ENCODE measurements at regions not wholly inside any gene's neighbourhood (a gene's known extent, or its start where the extent isn't known, plus 50 kb on each side); places are given as distances from the start of the nearest gene placed in this dataset.
A peak's percentile ranks its signal among the peaks of the same experiment; 100 is the strongest.

GRCh38 chr1:83075107-83075506, 923.8 kb downstream of the TTLL7 start:
- H3K4me1 ChIP-seq, result no peaks in the 10 kb centered on the region
- H3K27me3 ChIP-seq, result no peaks in the 10 kb centered on the region
- DNase-seq, result no peak
- H3K27ac ChIP-seq, result no peak overlapping the region
- TF ChIP-seq CTCF (IDR thresholded peaks at IDR 0.05) (no peak), POLR2A (IDR thresholded peaks at IDR 0.05) (no peak)
- 75% methylated on average over 1 of the region's 1 CpG for WGBS (ENCODE audit: insufficient coverage, low coverage, low lambda C conversion rate, missing lambda C conversion rate)
- H3K9me3 ChIP-seq, result no peaks in the 10 kb centered on the region
- intact Hi-C loops (cut with DNase I), result no loop called here
- H3K36me3 ChIP-seq, result no peaks in the 10 kb centered on the region
- ATAC-seq, result no peak
- no peak overlapping the region for H3K4me3 ChIP-seq

GRCh38 chr1:83067954-83068353, 931.0 kb downstream of the TTLL7 start:
- ATAC-seq, result no peak
- TF ChIP-seq POLR2A (IDR thresholded peaks at IDR 0.05) (no peak), CTCF (IDR thresholded peaks at IDR 0.05) (no peak)

GRCh38 chr1:83065952-83066727, 932.8 kb downstream of the TTLL7 start:
- WGBS (ENCODE audit: insufficient coverage, low coverage, low lambda C conversion rate, missing lambda C conversion rate), result 88% methylated on average over 2 of the region's 2 CpGs
- no peaks in the 10 kb centered on the region for H3K27me3 ChIP-seq
- TF ChIP-seq POLR2A (IDR thresholded peaks at IDR 0.05), result no peak
- no peak for TF ChIP-seq CTCF (IDR thresholded peaks at IDR 0.05)
- no peak for DNase-seq
- H3K36me3 ChIP-seq, result no peaks in the 10 kb centered on the region
- H3K27ac ChIP-seq, result no peak overlapping the region
- ATAC-seq, result no peak
- H3K9me3 ChIP-seq, result no peaks in the 10 kb centered on the region
- H3K4me1 ChIP-seq, result no peaks in the 10 kb centered on the region
- H3K4me3 ChIP-seq, result no peak overlapping the region
- intact Hi-C loops (cut with DNase I), result no loop called here

More at GRCh38 chr1:83067954-83068353, 931.0 kb downstream of the TTLL7 start:
- Histone ChIP-seq H3K4me1 (no peaks in the 10 kb centered on the region), H3K4me3 (no peak overlapping the region), H3K36me3 (no peaks in the 10 kb centered on the region), H3K27me3 (no peaks in the 10 kb centered on the region), H3K27ac (no peak overlapping the region), H3K9me3 (no peaks in the 10 kb centered on the region)
- no peak for DNase-seq
- WGBS (ENCODE audit: insufficient coverage, low coverage, low lambda C conversion rate, missing lambda C conversion rate), result 73% methylated on average over 4 of the region's 4 CpGs
- intact Hi-C loops (cut with DNase I), result no loop called here

- Histone ChIP-seq H3K9me3 (no peaks in the 10 kb centered on the region), H3K4me1 (no peaks in the 10 kb centered on the region), H3K27ac (peak overlapping the region in 1 of 3 donors; percentile 42), H3K36me3 (no peaks in the 10 kb centered on the region), H3K4me3 (peak overlapping the region; percentile 14 to 40 (median 21)), H3K27me3 (no peaks in the 10 kb centered on the region)
- 35% methylated on average over 4 of the region's 4 CpGs for WGBS (ENCODE audit: insufficient coverage, low coverage, low lambda C conversion rate, missing lambda C conversion rate)
- TF ChIP-seq CTCF (IDR thresholded peaks at IDR 0.05) (no peak), POLR2A (IDR thresholded peaks at IDR 0.05) (no peak)
- peak; percentile 52 to 72 (median 63) for ATAC-seq
- DNase-seq, result no peak
- intact Hi-C loops (cut with DNase I), result no loop called here
Observed at GRCh38 chr1:83064589-83065242, 934.2 kb downstream of the TTLL7 start.

Data from right lobe of liver (tissue), 6 donors.